Stomach (tissue), 4 donors: ENCODE measurements at regions not wholly inside any gene's neighbourhood (a gene's known extent, or its start where the extent isn't known, plus 50 kb on each side); places are given as distances from the start of the nearest gene placed in this dataset.

ENCODE experiments used
- CTCF ChIP-seq, 7 experiments: fragments of 450-650 bp in 4 of 7; fragments of 200-600 bp in 3 of 7; sonication (generic) in 3 of 7; IDR thresholded peaks; one replicate each; pipeline ENCODE4 v1.5.1; 2016 to 2019; ENCODE audit warnings: antibody characterized with exemption in 7 of 7, control low read depth in 2 of 7, mild to moderate bottlenecking in 1 of 7
- EP300 ChIP-seq: sonication (generic); formaldehyde crosslinking; IDR thresholded peaks from one replicate; pipeline ENCODE4 v1.6.1; 2017; ENCODE audit warnings: antibody characterized with exemption
- POLR2A ChIP-seq, 4 donors: fragments of 450-650 bp; IDR thresholded peaks; one replicate each; pipeline ENCODE4 v1.6.1; 2016; ENCODE audit warnings: antibody characterized with exemption in 4 of 4, control low read depth in 2 of 4, mild to moderate bottlenecking in 1 of 4, moderate library complexity in 1 of 4

- TF ChIP-seq POLR2A (IDR thresholded peaks at IDR 0.05) (no peak), CTCF (IDR thresholded peaks at IDR 0.05) (no peak), EP300 (no peak)
Observed at GRCh38 chr1:170306948-170307347, 161.2 kb downstream of the NTMT2 start.
